HL-60 (cell line): ENCODE measurements at regions not wholly inside any gene's neighbourhood (a gene's known extent, or its start where the extent isn't known, plus 50 kb on each side); places are given as distances from the start of the nearest gene placed in this dataset.

Experiments used
- CTCF ChIP-seq: IDR thresholded peaks from one replicate; pipeline ENCODE4 v1.5.1; 2011; ENCODE audit warnings: low read length, control low read depth, inconsistent platforms; ENCODE audit not compliant: insufficient read depth
- REST ChIP-seq: IDR thresholded peaks from 2 replicates; pipeline ENCODE4 v1.6.1; 2012; ENCODE audit warnings: low read depth; ENCODE audit not compliant: insufficient replicate concordance

- TF ChIP-seq CTCF: no peak
- TF ChIP-seq REST: no peak
These were observed 441.4 kb downstream of the SH3GL2 start for GRCh38 chr9:18020121-18020745.
